GOT3 (cell line): ENCODE measurements at regions not wholly inside any gene's neighbourhood (a gene's known extent, or its start where the extent isn't known, plus 50 kb on each side); places are given as distances from the start of the nearest gene placed in this dataset.
"Not testable (repeated sequence)": the region's sequence is repeated elsewhere in the genome, so short reads cannot be mapped to it uniquely, and the experiment has no call there.

Source experiments
- DNase-seq: peaks from one replicate; lab custom pipeline; 2025; ENCODE audit warnings: mixed read lengths; lab: John Stamatoyannopoulos, UW

DNA sequence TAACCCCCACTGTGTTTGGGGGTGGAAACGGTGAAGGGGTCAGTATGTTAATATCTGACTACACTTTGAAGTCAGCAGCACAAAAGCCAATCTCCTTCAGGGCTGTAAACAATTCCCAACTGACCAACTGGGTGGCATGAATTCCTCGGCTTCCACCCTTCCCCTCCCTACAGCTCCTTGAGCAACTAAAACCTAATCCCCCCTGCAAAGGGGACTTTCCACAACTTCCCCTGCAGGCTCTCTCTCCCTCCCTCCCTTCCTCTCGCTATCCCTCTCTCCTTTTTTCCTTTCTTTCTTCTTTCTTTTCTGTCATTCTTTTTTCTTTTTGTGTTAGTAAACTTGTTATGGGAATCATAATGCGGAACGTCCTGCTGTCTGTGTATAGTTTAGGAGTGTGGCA lies 65.1 kb upstream of the PTCH1 start:
- no peak for DNase-seq

DNA sequence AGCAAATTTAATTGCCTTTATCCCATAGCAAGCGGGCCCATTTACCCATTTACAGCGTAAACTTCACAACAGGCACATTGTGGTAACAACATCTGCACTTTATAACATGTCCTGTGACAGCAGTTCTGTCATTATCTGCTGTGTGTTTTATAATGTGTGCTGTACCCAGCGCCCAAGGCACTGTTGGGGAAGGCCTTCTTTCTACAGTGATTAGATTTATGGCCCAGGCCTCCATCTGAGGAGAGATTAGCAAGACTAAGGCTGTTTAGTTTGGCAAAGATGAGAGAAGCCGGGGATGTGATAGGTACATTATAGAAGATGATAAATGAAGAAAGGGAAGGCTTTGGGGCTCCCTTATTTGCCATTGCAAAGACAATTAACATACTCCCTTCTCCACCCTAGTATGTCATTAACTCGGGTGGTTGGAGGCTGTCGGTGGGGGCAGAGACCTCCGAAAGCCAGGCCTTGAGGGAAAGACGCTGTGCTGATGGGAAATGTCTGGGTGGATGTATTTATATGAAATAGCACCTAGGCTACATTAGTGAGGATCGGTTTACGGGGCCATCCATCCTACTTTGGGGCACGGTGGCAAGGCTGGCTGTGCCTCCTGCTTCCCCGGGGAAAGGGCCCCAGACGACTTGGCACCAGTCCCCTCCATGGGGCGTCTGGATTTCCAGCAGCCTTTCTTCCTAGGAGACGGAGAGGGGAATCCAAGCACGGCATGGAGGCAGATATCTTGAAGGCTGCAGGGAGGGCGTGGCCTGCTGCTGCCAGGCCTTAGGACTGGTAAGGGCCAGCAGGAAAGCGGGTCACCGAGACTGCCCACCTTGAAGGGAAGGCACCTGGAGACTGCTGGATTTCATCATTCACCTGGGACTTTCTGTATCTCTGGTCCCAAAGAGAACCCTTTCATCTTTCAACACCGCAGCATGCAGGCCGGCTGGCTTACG lies 64.3 kb upstream of the PTCH1 start:
- no peak for DNase-seq

DNA sequence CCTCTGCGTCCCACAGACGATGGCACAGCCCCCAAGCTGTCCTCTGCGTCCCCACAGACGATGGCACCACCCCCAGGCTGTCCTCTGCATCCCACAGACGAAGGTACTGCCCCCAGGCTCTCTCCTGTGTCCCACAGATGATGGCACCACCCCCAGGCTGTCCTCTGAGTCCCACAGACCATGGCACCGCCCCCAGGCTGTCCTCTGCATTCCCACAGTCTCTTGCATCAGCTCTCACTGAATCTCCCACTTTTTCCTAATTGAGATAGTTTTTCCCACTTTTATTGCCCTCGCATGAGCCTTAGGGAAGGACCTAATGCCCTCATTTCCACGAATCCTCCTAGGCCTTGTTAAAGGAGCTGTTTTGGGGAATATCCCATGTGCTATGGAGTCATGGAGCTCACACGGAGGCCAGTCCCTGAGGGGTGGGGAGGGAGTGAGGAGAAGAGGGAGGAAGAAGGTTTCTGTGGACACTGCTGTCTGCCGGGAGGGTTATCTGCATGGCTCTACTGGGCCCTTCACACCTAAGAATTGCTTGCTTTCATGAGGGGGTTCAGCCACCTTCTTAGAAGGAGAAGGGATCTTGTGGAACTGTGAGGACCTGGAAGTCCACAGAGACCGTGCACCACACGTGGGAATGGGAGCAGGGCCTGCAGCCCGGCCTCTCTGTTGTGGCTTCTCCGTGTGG lies 58.2 kb upstream of the PTCH1 start:
- no peak for DNase-seq

DNA sequence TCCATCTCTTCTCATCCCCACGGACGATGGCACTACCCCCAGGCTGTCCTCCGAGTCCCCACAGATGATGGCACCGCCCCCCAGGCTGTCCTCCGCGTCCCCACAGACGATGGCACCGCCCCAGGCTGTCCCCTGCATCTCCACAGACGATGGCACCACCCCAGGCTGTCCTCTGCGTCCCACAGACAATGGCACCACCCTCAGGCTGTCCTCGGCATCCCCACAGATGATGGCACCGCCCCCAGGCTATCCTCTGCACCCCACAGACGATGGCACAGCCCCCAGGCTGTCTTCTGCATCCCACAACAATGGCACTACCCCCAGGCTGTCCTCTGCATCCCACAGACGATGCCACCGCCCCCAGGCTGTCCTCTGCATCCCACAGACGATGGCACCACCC lies 57.4 kb upstream of the PTCH1 start:
- peak; percentile 1 for DNase-seq

DNA sequence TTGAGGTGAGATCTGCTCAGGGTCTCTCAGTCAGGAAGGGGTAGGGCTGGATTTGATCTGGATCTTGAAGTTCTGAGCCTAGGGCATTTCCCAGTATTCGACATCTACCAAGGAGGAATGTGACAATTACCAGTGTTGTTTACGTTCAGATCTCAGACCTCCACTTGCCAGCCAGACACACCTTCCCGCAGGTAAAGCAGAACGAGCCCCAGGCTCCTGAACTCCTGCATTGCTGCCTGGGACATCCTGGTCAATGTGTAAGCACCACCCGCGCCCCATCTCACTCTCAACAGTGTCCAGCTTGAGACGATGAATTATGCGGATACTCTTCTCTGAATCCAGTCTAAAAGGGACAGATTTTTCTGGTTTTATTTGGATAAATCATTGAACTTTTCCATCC lies 56.7 kb upstream of the PTCH1 start:
- DNase-seq: no peak

DNA sequence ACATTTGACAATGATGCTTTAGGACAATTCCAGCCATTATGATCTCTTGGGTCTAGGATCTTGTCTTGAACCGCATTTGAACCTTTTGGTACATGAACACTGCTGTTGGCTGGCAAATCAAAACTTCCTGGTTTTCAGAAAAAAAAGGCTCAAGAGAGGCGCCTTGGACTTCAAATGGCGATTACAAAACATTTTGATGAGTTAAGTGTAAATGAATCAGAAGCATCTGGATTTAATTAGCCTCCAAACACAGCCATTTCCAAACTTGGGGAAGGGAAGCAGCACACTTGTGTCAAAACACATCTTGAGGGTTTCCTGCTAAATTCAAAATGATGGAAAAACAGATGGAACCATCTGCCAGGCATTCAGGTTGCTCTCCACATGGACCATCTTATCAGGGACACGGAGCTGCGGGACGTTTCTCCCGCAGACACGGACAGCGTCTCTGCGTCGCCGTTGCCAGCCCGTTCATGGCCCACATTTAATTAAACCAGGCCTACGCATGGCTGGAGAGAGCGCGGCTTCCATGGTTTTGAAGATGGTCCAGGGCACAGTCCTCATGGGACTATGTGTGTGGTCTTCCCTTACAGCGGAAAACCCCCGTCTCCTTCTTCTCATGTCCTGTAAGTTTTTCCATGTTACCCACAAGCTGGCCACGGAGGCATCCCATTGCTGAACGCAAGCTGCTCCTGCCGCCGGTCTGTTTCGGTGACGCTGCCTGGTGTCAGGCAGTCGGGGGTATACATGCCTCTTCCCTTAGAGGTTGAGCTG lies 55.8 kb upstream of the PTCH1 start:
- DNase-seq: no peak

DNA sequence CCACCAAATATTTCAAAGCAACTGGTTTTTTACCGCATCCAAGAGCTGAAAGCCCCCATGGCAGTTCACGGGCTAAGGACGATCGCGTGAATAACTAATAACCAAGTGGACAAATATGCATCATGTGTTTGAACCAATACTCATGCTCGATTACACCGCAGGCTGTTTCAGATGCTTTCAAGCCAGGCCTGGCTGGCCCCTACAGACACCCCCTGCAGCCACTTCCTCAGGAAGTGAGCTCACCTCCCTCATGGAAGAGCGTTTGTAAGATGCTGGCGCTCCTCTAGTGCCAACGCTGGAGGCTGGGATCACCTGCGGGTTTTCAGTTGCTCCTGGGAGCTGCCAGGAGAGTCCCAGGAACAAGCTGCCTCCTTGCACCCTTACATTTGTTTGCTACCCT lies 53.9 kb upstream of the PTCH1 start:
- DNase-seq: no peak

DNA sequence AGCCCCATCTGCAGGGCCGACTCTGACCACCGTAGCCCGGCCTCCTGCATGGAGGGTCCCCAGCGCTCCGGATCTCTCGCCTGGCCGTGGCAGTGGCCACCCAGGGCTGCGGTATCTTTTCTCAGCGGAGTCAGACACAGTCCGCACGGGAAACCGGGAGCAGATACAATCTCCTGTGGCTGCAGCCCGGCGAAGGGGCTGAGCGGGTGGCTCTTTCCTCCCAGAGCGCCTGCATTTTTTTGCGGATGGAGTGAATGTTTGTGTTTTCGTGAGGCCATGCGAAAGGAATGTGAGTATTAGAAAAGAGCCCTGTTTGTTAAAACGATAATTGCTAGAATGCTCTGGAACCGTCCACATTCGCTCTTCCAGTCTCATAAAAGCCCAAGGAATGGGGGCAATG lies 53.4 kb upstream of the PTCH1 start:
- no peak for DNase-seq

DNA sequence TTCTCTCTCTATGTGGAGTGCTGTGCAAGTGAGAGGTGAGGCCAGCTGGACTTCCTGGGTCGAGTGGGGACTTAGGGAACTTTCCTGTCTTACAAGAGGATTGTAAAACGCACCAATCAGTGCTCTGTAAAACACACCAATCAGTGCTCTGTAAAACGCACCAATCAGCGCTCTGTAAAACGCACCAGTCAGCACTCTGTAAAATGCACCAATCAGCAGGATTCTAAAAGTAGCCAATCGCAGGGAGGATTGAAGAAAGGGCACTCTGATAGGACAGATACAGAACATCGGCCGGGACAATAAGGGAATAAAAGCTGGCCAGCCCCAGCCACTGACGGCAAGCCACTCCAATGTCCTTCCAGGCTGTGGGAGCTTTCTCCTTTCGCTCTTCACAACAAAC lies 52.0 kb upstream of the PTCH1 start:
- DNase-seq: not testable (repeated sequence)
